ENCODE measurements at regions not wholly inside any gene's neighbourhood (a gene's known extent, or its start where the extent isn't known, plus 50 kb on each side); places are given as distances from the start of the nearest gene placed in this dataset.

DNA sequence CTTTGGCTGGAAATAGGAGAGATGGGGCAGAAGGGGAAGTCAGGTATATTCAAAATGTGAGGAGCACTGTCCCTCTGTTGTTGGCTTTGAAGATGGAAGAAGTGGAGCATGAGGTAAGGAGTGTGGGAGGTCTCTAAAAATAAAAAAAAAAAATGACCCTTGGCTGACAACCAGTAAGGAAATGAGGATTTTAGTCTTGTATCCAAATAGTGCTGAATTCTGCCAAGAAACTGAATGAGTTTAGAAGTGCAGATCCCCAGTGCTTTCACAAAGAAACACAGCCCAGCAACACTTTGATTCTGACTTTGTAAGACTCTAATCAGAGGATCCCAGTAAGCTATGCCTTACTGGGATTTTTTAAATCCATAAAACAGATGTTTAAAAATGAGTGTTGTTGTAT lies 367.9 kb downstream of the CYLC2 start:
- DNase-seq (ENCODE audit: low spot score) = no peak
- in situ Hi-C loops (cut with HindIII; ENCODE audit: low sequenced_read_pairs) = no loop called here

DNA sequence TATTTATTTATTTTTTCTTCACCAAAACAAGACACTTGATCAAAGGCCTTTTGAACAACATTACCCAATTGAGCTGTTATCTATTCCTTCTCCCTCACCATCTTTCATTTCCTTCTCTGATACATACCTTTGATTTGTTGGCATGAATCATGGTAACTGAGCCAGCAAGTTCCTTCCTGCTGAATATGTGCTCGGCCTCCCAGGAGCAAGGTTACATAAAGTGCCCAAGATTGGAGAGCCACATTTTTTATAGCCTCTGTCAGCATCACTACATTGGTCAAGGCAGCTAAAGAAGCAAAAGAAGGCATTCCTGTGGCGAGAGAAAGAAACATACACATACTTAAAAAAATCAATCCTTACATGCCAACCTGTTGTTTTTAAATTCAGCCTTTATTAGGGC lies 369.6 kb downstream of the CYLC2 start:
- in situ Hi-C loops (cut with HindIII; ENCODE audit: low sequenced_read_pairs) = no loop called here
- no peak for DNase-seq (ENCODE audit: low spot score)

DNA sequence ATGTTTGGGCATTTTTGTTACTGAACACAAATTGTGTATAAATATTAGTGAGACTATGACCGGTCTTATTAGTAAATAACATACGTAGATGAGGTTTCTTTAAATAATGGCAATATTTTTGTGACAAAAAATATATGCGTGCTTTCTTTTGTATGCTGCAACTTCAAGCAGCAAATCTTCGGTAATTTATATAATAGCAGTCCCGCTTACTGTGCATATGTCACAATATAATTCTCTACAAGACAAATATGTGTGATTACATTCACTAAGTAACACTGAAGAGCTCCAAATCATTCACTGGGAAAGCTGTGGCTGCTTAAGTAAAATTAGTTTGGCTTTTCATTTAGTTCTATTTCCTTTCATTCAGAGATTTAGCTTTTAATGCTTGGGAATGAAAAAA lies 376.0 kb downstream of the CYLC2 start:
- DNase-seq (ENCODE audit: low spot score) = no peak
- in situ Hi-C loops (cut with HindIII; ENCODE audit: low sequenced_read_pairs) = no loop called here

DNA sequence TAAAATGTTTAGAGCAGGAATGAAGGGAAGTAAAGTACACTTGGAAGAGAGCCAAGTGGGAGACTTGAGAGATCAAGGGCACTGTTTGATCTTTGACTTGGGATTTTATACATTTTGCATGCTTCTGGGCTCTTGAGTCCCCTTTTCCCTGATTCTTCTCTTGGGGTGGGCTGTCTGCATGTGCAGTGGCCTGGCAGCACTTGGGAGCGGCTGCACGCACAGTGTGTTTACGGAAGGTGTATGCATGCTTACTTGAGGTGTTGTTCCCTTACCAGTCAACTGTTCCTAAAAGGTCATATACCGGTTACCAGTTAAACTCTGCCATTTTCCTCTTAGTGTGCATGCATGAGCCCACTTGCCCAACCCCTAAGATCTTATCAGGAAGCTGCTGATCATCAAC lies 377.7 kb downstream of the CYLC2 start:
- in situ Hi-C loops (cut with HindIII; ENCODE audit: low sequenced_read_pairs) = no loop called here
- DNase-seq (ENCODE audit: low spot score) = no peak

DNA sequence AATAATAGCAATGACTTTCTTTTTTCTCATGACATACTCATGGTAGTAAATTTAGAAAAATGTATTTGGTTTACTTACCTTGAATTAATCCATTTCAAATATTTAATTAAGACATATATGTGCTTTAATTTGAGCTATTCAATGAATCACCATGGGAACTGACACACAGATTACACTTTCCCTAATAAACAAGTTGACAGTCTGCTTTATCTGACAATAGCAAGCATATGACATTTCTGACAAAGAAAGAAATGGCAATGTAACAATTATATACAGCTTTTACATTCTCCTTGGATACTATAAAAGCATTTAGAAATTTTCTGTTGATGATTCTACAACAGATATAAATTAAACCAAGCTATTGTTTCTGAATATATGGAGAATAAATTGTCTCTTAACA lies 382.5 kb downstream of the CYLC2 start:
- in situ Hi-C loops (cut with HindIII; ENCODE audit: low sequenced_read_pairs) = no loop called here
- DNase-seq (ENCODE audit: low spot score) = no peak

DNA sequence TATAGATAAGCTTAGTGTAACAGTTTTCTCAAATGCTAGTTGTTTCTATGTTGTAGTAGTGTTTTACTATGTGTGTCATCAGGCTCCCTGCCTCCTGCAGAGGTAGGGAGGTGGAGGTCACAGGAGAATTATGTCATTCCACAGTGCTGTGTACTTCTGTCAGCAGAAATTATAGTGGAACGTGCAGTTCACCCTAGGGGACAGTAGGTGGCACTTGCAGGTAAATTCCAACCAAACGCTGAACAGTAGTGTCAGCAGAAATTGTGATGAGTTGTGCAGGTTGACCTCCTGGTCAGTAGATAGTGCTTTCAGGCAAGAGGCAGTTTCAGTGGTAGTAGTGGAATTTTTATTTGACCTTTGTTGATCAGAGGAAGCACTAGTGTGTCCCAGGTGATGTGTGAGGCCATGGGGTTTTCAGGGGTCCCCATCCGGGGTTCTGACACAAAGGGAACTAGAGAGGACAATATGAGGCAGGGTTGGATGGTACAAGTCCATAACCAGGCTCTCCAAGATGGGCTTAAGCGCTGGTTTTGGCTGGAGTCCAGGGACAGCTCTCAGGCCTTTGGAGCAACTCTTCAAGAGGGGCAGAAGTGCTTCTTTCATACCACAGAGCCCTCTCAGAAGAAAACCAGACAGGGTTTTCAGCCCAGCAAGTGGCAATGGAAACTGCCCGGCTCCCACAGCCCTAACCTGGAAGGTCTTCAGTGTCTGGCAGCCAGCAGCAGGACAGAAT lies 402.9 kb downstream of the CYLC2 start:
- in situ Hi-C loops (cut with HindIII; ENCODE audit: low sequenced_read_pairs) = no loop called here
- peak; percentile 14 for DNase-seq (ENCODE audit: low spot score)

DNA sequence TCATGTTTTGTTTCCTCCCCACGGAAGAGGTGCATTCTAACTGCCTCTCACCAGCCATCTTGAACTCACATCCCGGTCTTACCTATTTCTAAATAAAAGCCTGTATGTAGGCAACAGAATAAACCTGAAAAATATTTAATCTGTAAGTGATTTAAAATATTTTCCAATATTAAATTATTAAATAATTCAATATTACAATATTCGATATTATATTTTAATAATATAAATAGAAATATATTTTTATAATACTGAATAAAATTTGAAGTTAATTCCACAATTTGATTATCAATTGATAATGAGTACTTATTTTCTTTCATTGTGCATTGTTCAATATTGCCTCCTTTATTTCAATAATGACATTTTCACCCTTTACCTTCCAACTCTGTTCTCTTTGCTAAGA lies 404.4 kb downstream of the CYLC2 start:
- in situ Hi-C loops (cut with HindIII; ENCODE audit: low sequenced_read_pairs) = no loop called here
- DNase-seq (ENCODE audit: low spot score) = no peak

DNA sequence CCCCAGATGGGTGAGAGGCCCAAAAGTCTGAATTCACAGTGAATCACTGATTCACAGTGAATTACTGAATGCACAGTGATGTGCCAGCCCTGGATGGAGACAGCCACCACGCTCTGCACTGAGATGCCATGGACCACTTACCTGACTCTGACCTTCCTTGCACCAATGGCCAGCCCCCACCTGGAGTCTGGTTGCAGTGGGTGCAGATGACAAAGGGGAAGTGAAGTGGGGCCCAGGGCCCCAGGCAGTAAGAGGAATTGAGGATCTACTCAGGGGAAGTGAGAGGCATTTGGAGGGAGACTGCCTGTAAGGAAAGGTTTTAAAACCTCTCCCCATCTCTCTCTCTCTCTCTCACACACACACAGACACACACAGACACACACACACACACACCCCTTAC lies 412.1 kb downstream of the CYLC2 start:
- in situ Hi-C loops (cut with HindIII; ENCODE audit: low sequenced_read_pairs) = no loop called here
- DNase-seq (ENCODE audit: low spot score) = no peak

DNA sequence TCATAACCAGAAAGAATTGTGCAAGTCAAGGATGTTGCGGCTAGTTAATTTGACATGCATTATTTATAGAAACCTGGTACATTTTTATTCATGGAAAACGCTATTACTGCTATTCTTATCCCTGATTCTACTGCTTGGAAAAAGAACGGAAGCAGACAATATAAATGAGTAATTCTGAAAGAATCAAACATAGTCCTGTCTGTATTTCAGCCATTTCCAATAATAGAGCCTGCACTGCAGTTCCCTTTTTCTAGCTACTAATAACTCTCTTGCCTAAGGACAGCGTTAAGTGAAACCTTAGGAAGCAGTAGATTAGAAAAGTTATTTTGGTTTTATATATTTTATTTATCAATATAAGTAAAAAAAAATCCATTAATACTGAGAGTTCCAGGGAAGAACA lies 414.9 kb downstream of the CYLC2 start:
- no peak for DNase-seq (ENCODE audit: low spot score)
- in situ Hi-C loops (cut with HindIII; ENCODE audit: low sequenced_read_pairs) = no loop called here

DNA sequence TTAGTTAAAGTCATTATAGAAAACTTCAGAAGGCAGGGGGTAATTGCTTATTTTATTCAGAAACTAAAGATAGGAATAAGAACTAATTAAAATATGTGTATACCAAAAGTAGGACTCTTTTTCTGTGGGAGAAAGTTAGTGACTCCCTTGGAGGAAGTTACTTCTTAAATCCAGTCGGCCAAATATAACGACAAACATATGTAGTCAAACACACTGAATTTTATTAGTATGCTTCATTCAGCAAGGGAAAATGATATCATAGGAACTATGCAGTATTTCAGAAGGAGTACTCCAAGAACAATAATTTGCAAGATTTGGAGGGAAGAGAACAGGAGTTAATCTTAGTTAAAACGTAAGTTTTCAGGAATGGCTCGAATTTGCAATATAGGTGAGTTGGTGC lies 432.6 kb downstream of the CYLC2 start:
- no peak for DNase-seq (ENCODE audit: low spot score)
- in situ Hi-C loops (cut with HindIII; ENCODE audit: low sequenced_read_pairs) = no loop called here

DNA sequence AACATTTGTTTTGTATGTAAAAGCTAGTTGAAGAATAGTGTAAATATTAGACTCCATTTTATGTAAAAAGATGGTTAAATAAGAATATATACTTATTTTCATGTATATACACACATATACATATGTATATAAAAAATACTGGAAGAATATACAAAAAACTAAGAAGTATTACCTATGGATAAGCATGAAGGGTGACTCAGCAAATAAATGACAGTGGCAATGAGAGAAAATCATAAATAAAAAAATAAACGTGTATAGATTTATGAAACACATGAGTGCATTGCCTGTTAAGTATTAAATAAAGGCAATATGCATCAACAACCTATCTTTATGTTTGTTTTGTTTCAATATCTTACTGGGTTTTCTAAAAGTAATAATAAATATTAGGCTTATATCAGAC lies 435.3 kb downstream of the CYLC2 start:
- in situ Hi-C loops (cut with HindIII; ENCODE audit: low sequenced_read_pairs) = no loop called here
- no peak for DNase-seq (ENCODE audit: low spot score)

DNA sequence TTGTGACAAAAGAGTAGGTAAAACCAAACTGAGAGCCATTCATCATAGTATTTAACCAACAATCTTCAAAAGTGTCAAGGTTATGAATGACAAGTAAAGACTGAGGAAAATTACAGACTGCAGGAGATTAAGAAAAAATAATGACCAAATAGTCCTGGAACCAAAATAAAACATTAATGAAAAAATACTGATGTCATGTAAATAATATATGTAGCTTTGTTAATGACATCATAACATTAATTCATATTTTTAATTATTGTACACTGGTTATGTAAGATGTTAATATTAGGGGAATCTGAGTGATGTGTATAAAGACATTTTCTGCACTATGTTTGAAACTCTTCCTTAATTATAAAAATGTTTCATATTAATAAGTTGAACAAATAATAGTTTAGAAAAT lies 436.7 kb downstream of the CYLC2 start:
- DNase-seq (ENCODE audit: low spot score) = no peak
- in situ Hi-C loops (cut with HindIII; ENCODE audit: low sequenced_read_pairs) = no loop called here

DNA sequence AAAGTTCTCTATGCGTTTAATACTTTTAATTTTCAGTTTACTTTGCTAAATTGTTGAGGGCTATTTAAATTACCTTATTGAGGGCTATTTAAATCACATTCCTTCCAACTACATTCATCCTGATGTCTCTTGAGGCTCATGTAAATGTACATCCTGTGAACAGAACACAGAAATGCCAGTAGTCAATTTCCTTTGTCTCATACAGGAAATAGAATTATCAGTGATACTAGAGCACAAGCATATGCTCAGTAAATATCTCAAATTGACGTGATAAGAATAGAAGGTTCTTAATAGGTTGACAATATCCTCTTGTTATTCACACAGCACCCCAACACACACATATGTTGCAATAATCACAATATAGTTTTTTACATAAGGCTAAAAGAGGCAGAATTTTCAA lies 449.0 kb downstream of the CYLC2 start:
- no peak for DNase-seq (ENCODE audit: low spot score)
- in situ Hi-C loops (cut with HindIII; ENCODE audit: low sequenced_read_pairs) = no loop called here

DNA sequence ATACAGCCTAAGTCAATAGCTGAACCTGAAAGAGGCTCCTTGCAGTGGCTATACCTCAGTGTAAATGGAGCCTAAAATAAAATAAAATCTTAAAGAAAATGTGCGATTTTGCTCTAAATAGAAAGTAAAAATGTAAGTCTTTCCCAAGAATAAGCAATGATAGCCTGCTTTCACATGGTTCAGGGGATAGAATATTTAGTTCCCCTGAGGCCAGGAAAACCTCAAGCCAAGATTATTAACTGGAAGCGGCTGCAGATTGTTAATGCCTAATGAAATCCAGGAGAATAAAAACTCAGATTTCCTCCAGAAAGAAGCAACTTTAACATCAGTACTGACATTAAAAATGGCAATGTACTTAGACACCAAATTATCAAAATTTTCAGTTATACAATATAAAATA lies 463.7 kb downstream of the CYLC2 start:
- DNase-seq (ENCODE audit: low spot score) = no peak
- in situ Hi-C loops (cut with HindIII; ENCODE audit: low sequenced_read_pairs) = no loop called here

DNA sequence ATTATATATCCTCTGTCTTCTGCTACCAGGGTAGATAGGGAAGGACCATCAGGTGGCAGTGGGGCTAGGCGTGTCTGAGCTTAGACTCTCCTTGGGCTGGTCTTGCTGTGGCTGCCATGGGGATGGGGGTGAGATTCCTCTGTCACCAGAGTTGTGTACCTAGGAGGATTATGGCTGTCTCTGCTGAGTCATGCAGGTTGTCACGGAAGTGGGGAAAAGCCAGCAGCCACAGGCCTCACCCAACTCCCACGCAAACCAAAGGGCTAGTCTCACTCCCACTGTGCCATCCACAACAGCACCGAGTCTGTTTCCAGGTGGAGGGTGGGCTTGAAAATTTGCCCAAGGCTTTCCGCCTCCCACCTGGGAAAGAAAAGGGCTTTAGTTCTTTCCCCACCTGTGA lies 476.1 kb downstream of the CYLC2 start:
- no peak for DNase-seq (ENCODE audit: low spot score)
- in situ Hi-C loops (cut with HindIII; ENCODE audit: low sequenced_read_pairs) = no loop called here

DNA sequence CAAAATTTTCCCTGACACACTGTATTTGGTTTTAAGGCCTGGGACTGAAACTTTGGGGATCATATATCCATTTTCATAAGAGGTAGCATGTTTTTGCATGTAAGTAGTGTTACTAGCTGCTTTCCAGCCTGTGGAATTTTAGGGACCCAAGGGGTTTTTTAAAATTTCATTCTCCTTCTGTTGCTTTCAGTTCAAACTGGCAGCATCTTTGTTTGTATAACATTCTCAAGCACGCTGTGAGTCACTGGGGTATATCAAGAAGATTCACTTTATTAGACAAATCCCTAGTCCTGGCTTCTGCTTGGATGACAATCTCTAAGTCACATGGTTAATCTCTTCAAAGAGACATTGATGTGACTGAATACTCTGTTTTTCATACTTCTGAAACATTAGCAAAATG lies 479.0 kb downstream of the CYLC2 start:
- DNase-seq (ENCODE audit: low spot score) = no peak
- in situ Hi-C loops (cut with HindIII; ENCODE audit: low sequenced_read_pairs) = no loop called here

DNA sequence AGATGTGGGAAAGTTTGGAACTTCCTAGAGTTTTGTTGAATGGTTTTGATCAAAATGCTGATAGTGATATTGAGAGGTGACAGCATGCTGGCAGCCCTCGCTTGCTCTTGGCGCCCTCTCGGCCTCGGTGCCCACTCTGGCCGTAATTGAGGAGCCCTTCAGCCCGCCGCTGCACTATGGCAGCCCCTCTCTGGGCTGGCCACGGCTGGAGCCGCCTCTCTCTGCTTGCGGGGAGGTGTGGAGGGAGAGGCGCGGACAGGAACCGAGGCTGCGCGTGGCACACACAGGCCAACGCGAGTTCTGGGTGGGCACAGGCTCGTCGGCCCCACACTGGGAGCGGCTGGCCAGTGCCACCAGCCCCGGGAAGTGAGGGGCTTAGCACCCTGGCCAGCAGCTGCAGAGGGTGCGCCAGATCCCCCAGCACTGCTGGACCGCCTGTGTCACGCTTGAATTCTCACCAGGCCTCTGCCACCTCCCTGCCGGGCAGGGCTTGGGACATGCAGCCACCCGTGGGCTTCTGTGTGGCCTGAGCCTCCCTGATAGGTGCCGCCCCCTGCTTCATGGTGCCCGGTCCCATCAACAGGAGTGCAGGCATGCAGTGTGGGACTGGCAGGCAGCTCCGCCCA lies 488.5 kb downstream of the CYLC2 start:
- no peak for DNase-seq (ENCODE audit: low spot score)
- in situ Hi-C loops (cut with HindIII; ENCODE audit: low sequenced_read_pairs) = no loop called here

DNA sequence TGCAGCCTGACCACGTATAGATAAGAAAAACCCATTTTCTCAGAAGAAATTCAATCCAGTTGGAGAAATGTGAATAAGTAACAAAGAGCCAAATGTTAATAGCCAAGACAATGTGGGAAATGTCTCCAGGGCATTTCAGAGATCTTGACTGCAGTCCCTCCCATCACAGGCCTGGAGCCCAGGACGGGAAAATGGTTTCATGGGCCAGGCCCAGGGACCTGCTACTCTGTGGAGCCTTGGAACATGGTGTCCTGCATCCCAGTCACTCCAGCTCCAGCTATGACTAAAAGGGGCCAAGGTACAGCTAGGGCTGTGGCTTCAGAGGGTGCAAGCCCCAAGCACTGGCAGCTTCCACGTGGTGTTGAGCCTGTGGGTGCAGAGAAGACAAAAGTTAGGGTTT lies 490.0 kb downstream of the CYLC2 start:
- in situ Hi-C loops (cut with HindIII; ENCODE audit: low sequenced_read_pairs) = no loop called here
- DNase-seq (ENCODE audit: low spot score) = no peak

DNA sequence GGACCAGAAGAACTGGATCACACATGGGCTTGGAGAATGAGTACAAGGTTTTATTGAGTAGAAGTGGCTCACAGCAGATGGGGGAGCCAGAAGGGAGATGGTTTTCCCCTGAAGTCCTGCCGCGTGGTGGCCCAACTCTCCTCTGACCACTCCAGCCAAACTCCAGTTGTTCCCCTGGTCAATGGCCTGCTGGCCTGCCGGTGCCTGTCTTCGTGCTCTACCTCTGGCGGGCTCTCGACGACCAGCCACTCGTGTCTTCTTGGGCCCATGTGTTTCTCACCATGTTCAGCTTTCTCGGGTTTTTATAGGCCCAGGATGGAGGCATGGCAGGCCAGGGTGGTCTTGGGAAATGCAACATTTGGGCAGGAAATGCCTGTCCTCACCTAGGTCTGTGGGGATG lies 519.6 kb downstream of the CYLC2 start:
- no peak for DNase-seq (ENCODE audit: low spot score)
- in situ Hi-C loops (cut with HindIII; ENCODE audit: low sequenced_read_pairs) = no loop called here

DNA sequence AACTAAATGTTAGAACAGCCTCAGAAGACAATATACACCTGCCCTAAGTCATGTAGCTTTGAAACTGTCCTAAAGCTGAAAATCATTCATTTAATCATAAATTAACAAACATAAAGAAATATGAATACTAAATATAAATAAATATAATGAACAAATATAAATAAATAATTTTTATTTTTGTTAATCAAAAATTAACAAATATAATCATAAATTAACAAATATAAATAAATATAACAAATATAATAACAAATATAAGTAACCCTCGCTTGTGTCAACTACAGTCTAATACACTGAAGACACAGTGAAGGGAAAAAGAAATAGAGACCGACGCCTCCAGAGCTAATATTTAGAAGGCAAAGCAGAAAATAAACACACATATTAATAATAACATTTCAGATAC lies 527.3 kb downstream of the CYLC2 start:
- in situ Hi-C loops (cut with HindIII; ENCODE audit: low sequenced_read_pairs) = no loop called here
- DNase-seq (ENCODE audit: low spot score) = no peak

DNA sequence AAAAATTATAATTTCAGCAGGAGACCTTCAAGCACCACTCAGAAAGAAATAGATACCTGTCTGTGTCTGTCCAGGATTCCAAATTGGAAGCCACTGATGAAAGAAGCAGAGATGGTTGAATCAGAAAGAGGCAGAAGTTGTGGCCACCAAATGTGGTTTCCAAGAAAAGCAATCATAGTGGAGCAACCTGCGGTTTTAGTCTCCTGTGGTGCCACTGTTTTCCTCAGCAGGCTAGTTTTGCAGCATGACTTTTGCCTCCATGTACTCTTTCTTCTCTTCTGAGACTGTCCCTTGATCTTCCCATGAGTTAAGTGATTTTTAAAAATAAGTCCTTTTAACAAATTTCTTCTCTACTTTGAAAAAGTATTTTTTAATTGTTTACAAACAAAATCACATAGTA lies 535.8 kb downstream of the CYLC2 start:
- DNase-seq (ENCODE audit: low spot score) = no peak

More for the DNA sequence above, 535.8 kb downstream of the CYLC2 start:
- in situ Hi-C loops (cut with HindIII; ENCODE audit: low sequenced_read_pairs) = no loop called here
